ENCODE measurements at regions not wholly inside any gene's neighbourhood (a gene's known extent, or its start where the extent isn't known, plus 50 kb on each side); places are given as distances from the start of the nearest gene placed in this dataset.
"Not testable (repeated sequence)": the region's sequence is repeated elsewhere in the genome, so short reads cannot be mapped to it uniquely, and the experiment has no call there.

GRCh38 chr6:134569996-134570395 lies 252.1 kb upstream of the SGK1 start:
- intact Hi-C loops (cut with micrococcal nuclease); H3K27me3 ChIP-seq (ENCODE audit: control insufficient read depth in 2 of 2, insufficient read depth in 2 of 2, low read length in 2 of 2); H3K36me3 ChIP-seq (ENCODE audit: control insufficient read depth, insufficient read depth, low read length); in situ Hi-C loops (cut with MboI); H3K27ac ChIP-seq (ENCODE audit: extremely low read depth, low read depth, low read length); H3K9me3 ChIP-seq (replicated peaks; ENCODE audit: control insufficient read depth, insufficient read depth, low read depth, low read length); H3K9ac ChIP-seq (ENCODE audit: insufficient read depth in 1 of 2, low read depth in 2 of 2, low read length in 2 of 2); ATAC-seq; H3K4me2 ChIP-seq (ENCODE audit: insufficient read depth, low read length); BruUV-seq (replicated peaks); H3K4me3 ChIP-seq; H3K79me2 ChIP-seq (ENCODE audit: control insufficient read depth, insufficient read depth, low read length); H3K9me1 ChIP-seq (ENCODE audit: control insufficient read depth, insufficient read depth, low read length); H3K4me1 ChIP-seq (replicated peaks in 1 of 2; ENCODE audit: control insufficient read depth in 2 of 2, insufficient read depth in 2 of 2, low read length in 2 of 2); H2AFZ ChIP-seq (ENCODE audit: low read depth, low read length); DNase-seq (ENCODE audit: extremely low read depth in 1 of 4, low spot score in 3 of 4); POLR2A ChIA-PET; H4K20me1 ChIP-seq (replicated peaks; ENCODE audit: control insufficient read depth, insufficient read depth, low read length); FAIRE-seq: not testable (repeated sequence)
- CTCF ChIA-PET (ENCODE audit: low intra/inter-chr PET ratio) = interaction anchor here (0.6 kb wide), 1 partner anchor 752 kb away, joined by 3 read pairs; no protein-coding TSS in a partner anchor
- WGBS (ENCODE audit: insufficient coverage, low coverage, missing lambda C conversion rate) = 4% methylated on average over 3 of the region's 3 CpGs

- no peaks in the 10 kb centered on the region for H3K4me1 ChIP-seq (replicated peaks in 1 of 2; ENCODE audit: control insufficient read depth in 2 of 2, insufficient read depth in 2 of 2, low read length in 2 of 2)
- H3K9me1 ChIP-seq (ENCODE audit: control insufficient read depth, insufficient read depth, low read length) = no peaks in the 10 kb centered on the region
- no peaks in the 10 kb centered on the region for H4K20me1 ChIP-seq (replicated peaks; ENCODE audit: control insufficient read depth, insufficient read depth, low read length)
- H3K4me3 ChIP-seq = no peak overlapping the region
- no peak overlapping the region for H3K4me2 ChIP-seq (ENCODE audit: insufficient read depth, low read length)
- no TSS peak for BruUV-seq (replicated peaks)
- H3K36me3 ChIP-seq (ENCODE audit: control insufficient read depth, insufficient read depth, low read length) = no peaks in the 10 kb centered on the region
- ATAC-seq (no peak), DNase-seq (ENCODE audit: extremely low read depth in 1 of 4, low spot score in 3 of 4) (no peak), FAIRE-seq (no peak)
- H3K9me3 ChIP-seq (replicated peaks; ENCODE audit: control insufficient read depth, insufficient read depth, low read depth, low read length) = no peaks in the 10 kb centered on the region
- H3K27me3 ChIP-seq (ENCODE audit: control insufficient read depth in 2 of 2, insufficient read depth in 2 of 2, low read length in 2 of 2) = no peaks in the 10 kb centered on the region
- in situ Hi-C loops (cut with MboI) = no loop called here
- H3K79me2 ChIP-seq (ENCODE audit: control insufficient read depth, insufficient read depth, low read length) = no peaks in the 10 kb centered on the region
- intact Hi-C loops (cut with micrococcal nuclease) = no loop called here
- 12% methylated on average over 5 of the region's 5 CpGs for WGBS (ENCODE audit: insufficient coverage, low coverage, missing lambda C conversion rate)
- ChIA-PET POLR2A (interaction anchor here (1.0 kb wide), 1 partner anchor 391 kb away, joined by 3 read pairs; no protein-coding TSS in a partner anchor), CTCF (ENCODE audit: low intra/inter-chr PET ratio) (no interaction called here)
- H3K27ac ChIP-seq (ENCODE audit: extremely low read depth, low read depth, low read length) = no peak overlapping the region
- H3K9ac ChIP-seq (ENCODE audit: insufficient read depth in 1 of 2, low read depth in 2 of 2, low read length in 2 of 2) = no peak overlapping the region
- H2AFZ ChIP-seq (ENCODE audit: low read depth, low read length) = peak overlapping the region; percentile 53; the same call in 1 of the 2 replicates
- no peak for TF ChIP-seq TEAD2 (tag; IDR thresholded peaks at IDR 0.05)
- TF ChIP-seq STAT6 (CRISPR knock-in tag; IDR thresholded peaks at IDR 0.05) = no peak
- TF ChIP-seq KLF16 (IDR thresholded peaks at IDR 0.05) = no peak
- no peak for TF ChIP-seq CBX3 (IDR thresholded peaks at IDR 0.05; ENCODE audit: borderline replicate concordance in 1 of 2, low read length in 2 of 2)
- no peak for TF ChIP-seq POLR3A (IDR thresholded peaks at IDR 0.05; ENCODE audit: borderline replicate concordance, extremely low read depth, insufficient read depth, insufficient read length)
- TF ChIP-seq POLR2AphosphoS2 (IDR thresholded peaks at IDR 0.05; ENCODE audit: low read length) = no peak
- no peak for TF ChIP-seq MXI1 (IDR thresholded peaks at IDR 0.05; ENCODE audit: low read depth, low read length)
- no peak for TF ChIP-seq HES1 (IDR thresholded peaks at IDR 0.05; ENCODE audit: low read depth)
- TF ChIP-seq ZNF518B (CRISPR knock-in tag; IDR thresholded peaks at IDR 0.05) = no peak
- no peak for TF ChIP-seq HLTF (IDR thresholded peaks at IDR 0.05)
Observed at GRCh38 chr6:134564705-134565104, 246.8 kb upstream of the SGK1 start.
